K562 (cell line): ENCODE measurements at regions not wholly inside any gene's neighbourhood (a gene's known extent, or its start where the extent isn't known, plus 50 kb on each side); places are given as distances from the start of the nearest gene placed in this dataset.

Experiments
- ATAC-seq: fragments of 200-7000 bp; cut with Tn5 transposase; 3 replicates; pipeline ENCODE4 v1.9.1; 2020; ENCODE audit warnings: moderate library complexity
- BruUV-seq: library from RNA; stranded (reverse); fragments of 400-500 nt; replicated peaks from 2 replicates; lab custom pipeline; 2021; lab: Mats Ljungman, UMichigan
- CTCF ChIA-PET: fragments of 300-600 bp; formaldehyde crosslinking; extraction: SDS; loops from one replicate; lab custom pipeline; 2021; ENCODE audit warnings: low intra/inter-chr PET ratio; lab: Yijun Ruan, JAX
- POLR2A ChIA-PET: fragments of 300-600, 350-650 bp; sonication (Branson Sonifier 250); formaldehyde crosslinking; extraction: SDS; loops from one replicate; lab custom pipeline; 2021; ENCODE audit warnings: antibody characterized with exemption, inconsistent platforms; lab: Yijun Ruan, JAX
- DNase-seq, 4 experiments: peaks; one replicate each; pipeline versions ENCODE4 v3.0.0 to v3.0.0-alpha.2; 2011 to 2018; ENCODE audit warnings: low spot score in 3 of 4, mixed read lengths in 3 of 4; ENCODE audit errors: extremely low read depth in 1 of 4
- FAIRE-seq: peaks from 2 replicates; lab custom pipeline; 2011; peaks lifted over from hg19 to GRCh38; lab: Jason Lieb, UNC
- H2AFZ ChIP-seq: 2 replicates; pipeline ENCODE4 v1.6.0; 2011; ENCODE audit warnings: low read depth, low read length, control low read depth, inconsistent platforms
- H3K27ac ChIP-seq: fragments of 200-600 bp; 3 replicates; pipeline ENCODE4 v1.8.0; 2011; ENCODE audit warnings: low read depth, mild to moderate bottlenecking, control low read depth, inconsistent platforms, low read length, moderate library complexity, mixed read lengths; ENCODE audit errors: extremely low read depth
- H3K27me3 ChIP-seq, 2 experiments: fragments of 300-600 bp in 1 of 2; 2 replicates in 1 of 2; 3 replicates in 1 of 2; pipeline versions ENCODE4 v1.6.0 to v1.8.0; 2011; ENCODE audit warnings: inconsistent platforms in 2 of 2, low read length in 2 of 2, mild to moderate bottlenecking in 1 of 2, mixed read lengths in 1 of 2, moderate library complexity in 1 of 2; ENCODE audit not compliant: control insufficient read depth in 2 of 2, insufficient read depth in 2 of 2
- H3K36me3 ChIP-seq: fragments of 300-600 bp; 3 replicates; pipeline ENCODE4 v1.8.0; 2011; ENCODE audit warnings: mild to moderate bottlenecking, low read length, inconsistent platforms; ENCODE audit not compliant: control insufficient read depth, insufficient read depth
- H3K4me1 ChIP-seq, 2 experiments: fragments of 200-600 bp in 1 of 2; replicated peaks in 1 of 2; 2 replicates in 1 of 2; 3 replicates in 1 of 2; pipeline versions ENCODE4 v1.5.1 to v1.8.0; 2011; ENCODE audit warnings: inconsistent platforms in 2 of 2, low read length in 2 of 2, mild to moderate bottlenecking in 1 of 2, mixed read lengths in 1 of 2, moderate library complexity in 1 of 2; ENCODE audit not compliant: control insufficient read depth in 2 of 2, insufficient read depth in 2 of 2
- H3K4me2 ChIP-seq: 2 replicates; pipeline ENCODE4 v1.6.1; 2011; ENCODE audit warnings: low read length, control low read depth, inconsistent platforms, mixed read lengths; ENCODE audit not compliant: insufficient read depth
- H3K4me3 ChIP-seq: fragments of 200-600 bp; sonication (generic), shearing (Covaris generic); 2 replicates; pipeline ENCODE4 v1.5.1; 2016; ENCODE audit warnings: control low read depth, inconsistent platforms
- H3K79me2 ChIP-seq: fragments of 200-600 bp; 3 replicates; pipeline ENCODE4 v1.8.0; 2011; ENCODE audit warnings: low read length, inconsistent platforms; ENCODE audit not compliant: control insufficient read depth, insufficient read depth
- H3K9ac ChIP-seq, 2 experiments: 2 replicates each; pipeline versions ENCODE4 v1.6.0 to v1.6.1; 2011; ENCODE audit warnings: low read depth in 2 of 2, low read length in 2 of 2, control low read depth in 1 of 2, inconsistent platforms in 1 of 2, mild to moderate bottlenecking in 1 of 2, mixed read lengths in 1 of 2; ENCODE audit not compliant: insufficient read depth in 1 of 2
- H3K9me1 ChIP-seq: one replicate; pipeline ENCODE4 v1.6.0; 2011; ENCODE audit warnings: inconsistent platforms, mild to moderate bottlenecking, low read length, moderate library complexity; ENCODE audit not compliant: control insufficient read depth, insufficient read depth
- H3K9me3 ChIP-seq: replicated peaks from 2 replicates; pipeline ENCODE4 v1.5.1; 2011; ENCODE audit warnings: low read depth, low read length, inconsistent platforms; ENCODE audit not compliant: control insufficient read depth, insufficient read depth
- H4K20me1 ChIP-seq: replicated peaks from 2 replicates; pipeline ENCODE4 v1.6.1; 2011; ENCODE audit warnings: low read length, inconsistent platforms, mixed read lengths; ENCODE audit not compliant: control insufficient read depth, insufficient read depth
- ASH1L ChIP-seq: fragments of 450-650 bp; IDR thresholded peaks from 2 replicates; pipeline ENCODE4 v1.6.1; 2018; ENCODE audit warnings: borderline replicate concordance, mild to moderate bottlenecking, low read depth; ENCODE audit not compliant: partially characterized antibody
- BACH1 ChIP-seq: fragments of 200-800 bp; sonication (Bioruptor generic); IDR thresholded peaks from 2 replicates; pipeline ENCODE4 v1.6.1; 2016; ENCODE audit warnings: missing genetic modification characterization, missing compliant biosample characterization
- ELK3 ChIP-seq: fragments of 450-650 bp; formaldehyde crosslinking; IDR thresholded peaks from 2 replicates; pipeline ENCODE4 v1.4.0; 2020; ENCODE audit warnings: mild to moderate bottlenecking
- HDAC6 ChIP-seq: IDR thresholded peaks from 2 replicates; pipeline ENCODE4 v1.6.1; 2012; ENCODE audit warnings: low read depth, mild to moderate bottlenecking, control low read depth, inconsistent platforms, low read length, moderate library complexity
- TCF7 ChIP-seq: sonication (generic); IDR thresholded peaks from 2 replicates; pipeline ENCODE4 v1.6.1; 2016; ENCODE audit warnings: antibody characterized with exemption, borderline replicate concordance
- ZBED1 ChIP-seq: IDR thresholded peaks from 2 replicates; pipeline ENCODE4 v1.6.1; 2014
- ZBTB8A ChIP-seq: fragments of 450-650 bp; IDR thresholded peaks from 2 replicates; pipeline ENCODE4 v1.6.1; 2018; ENCODE audit warnings: mild to moderate bottlenecking, moderate library complexity; ENCODE audit not compliant: partially characterized antibody
- ZNF232 ChIP-seq: sonication (generic); formaldehyde crosslinking; IDR thresholded peaks from 2 replicates; pipeline ENCODE4 v1.8.0; 2022; ENCODE audit warnings: mild to moderate bottlenecking, missing genetic modification reagents
- WGBS: fragments of 100-300 bp; shearing (Covaris generic); methylation state at CpG from one replicate; pipeline ENCODE4 v1.1.6; 2016; ENCODE audit warnings: low coverage, mixed read lengths; ENCODE audit not compliant: insufficient coverage; ENCODE audit errors: missing lambda C conversion rate; 5-methylcytosine and 5-hydroxymethylcytosine counted together
- in situ Hi-C: fragments of 300-500 bp; cut with MboI; formaldehyde crosslinking; loops from 4 replicates; pipeline ENCODE4 v1.15.0; 2018; ENCODE audit warnings: inconsistent platforms, mixed read lengths
- intact Hi-C: fragments of 100-400 bp; cut with micrococcal nuclease; formaldehyde crosslinking; loops from 2 replicates; pipeline ENCODE4 v1.14.2; 2022
- TF ChIP-seq, protein P1 (sequence below), 3 experiments: fragments of 200-800 bp in 1 of 3; fragments of 250-450 bp in 1 of 3; fragments of 450-650 bp in 1 of 3; sonication (Bioruptor Pico) in 1 of 3; sonication (Bioruptor generic) in 1 of 3; formaldehyde crosslinking in 1 of 3; IDR thresholded peaks; 2 replicates each; pipeline versions ENCODE4 v1.6.1 to v1.8.0; 2016 to 2022; ENCODE audit warnings: mild to moderate bottlenecking in 2 of 3, missing genetic modification characterization in 2 of 3, missing compliant biosample characterization in 1 of 3, moderate library complexity in 1 of 3
- TF ChIP-seq, protein P2 (sequence below): fragments of 250-450 bp; sonication (Bioruptor Pico); IDR thresholded peaks from 2 replicates; pipeline ENCODE4 v1.9.0; 2021; ENCODE audit warnings: mild to moderate bottlenecking

GRCh38 chr10:8975535-8975934 is 921.0 kb downstream of the GATA3 start:
- TF ChIP-seq, protein P1, sequence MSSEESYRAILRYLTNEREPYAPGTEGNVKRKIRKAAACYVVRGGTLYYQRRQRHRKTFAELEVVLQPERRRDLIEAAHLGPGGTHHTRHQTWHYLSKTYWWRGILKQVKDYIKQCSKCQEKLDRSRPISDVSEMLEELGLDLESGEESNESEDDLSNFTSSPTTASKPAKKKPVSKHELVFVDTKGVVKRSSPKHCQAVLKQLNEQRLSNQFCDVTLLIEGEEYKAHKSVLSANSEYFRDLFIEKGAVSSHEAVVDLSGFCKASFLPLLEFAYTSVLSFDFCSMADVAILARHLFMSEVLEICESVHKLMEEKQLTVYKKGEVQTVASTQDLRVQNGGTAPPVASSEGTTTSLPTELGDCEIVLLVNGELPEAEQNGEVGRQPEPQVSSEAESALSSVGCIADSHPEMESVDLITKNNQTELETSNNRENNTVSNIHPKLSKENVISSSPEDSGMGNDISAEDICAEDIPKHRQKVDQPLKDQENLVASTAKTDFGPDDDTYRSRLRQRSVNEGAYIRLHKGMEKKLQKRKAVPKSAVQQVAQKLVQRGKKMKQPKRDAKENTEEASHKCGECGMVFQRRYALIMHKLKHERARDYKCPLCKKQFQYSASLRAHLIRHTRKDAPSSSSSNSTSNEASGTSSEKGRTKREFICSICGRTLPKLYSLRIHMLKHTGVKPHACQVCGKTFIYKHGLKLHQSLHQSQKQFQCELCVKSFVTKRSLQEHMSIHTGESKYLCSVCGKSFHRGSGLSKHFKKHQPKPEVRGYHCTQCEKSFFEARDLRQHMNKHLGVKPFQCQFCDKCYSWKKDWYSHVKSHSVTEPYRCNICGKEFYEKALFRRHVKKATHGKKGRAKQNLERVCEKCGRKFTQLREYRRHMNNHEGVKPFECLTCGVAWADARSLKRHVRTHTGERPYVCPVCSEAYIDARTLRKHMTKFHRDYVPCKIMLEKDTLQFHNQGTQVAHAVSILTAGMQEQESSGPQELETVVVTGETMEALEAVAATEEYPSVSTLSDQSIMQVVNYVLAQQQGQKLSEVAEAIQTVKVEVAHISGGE (CRISPR knock-in tag; IDR thresholded peaks at IDR 0.05): no peak
- no peak for TF ChIP-seq ZNF232 (CRISPR knock-in tag)
- no peak for TF ChIP-seq ZBTB8A
- TF ChIP-seq, protein P2, sequence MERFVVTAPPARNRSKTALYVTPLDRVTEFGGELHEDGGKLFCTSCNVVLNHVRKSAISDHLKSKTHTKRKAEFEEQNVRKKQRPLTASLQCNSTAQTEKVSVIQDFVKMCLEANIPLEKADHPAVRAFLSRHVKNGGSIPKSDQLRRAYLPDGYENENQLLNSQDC: no peak
- TF ChIP-seq BACH1: no peak
- TF ChIP-seq ASH1L: no peak
- no peak for TF ChIP-seq ELK3
- TF ChIP-seq HDAC6: no peak
- no peak for TF ChIP-seq ZBED1
- no peak for TF ChIP-seq TCF7
- Histone ChIP-seq H3K27me3 (no peaks in the 10 kb centered on the region), H3K9ac (no peak overlapping the region), H3K9me1 (no peaks in the 10 kb centered on the region), H3K4me1 (no peaks in the 10 kb centered on the region), H3K4me2 (no peak overlapping the region), H3K79me2 (no peaks in the 10 kb centered on the region), H3K9me3 (no peaks in the 10 kb centered on the region), H4K20me1 (no peaks in the 10 kb centered on the region), H3K27ac (no peak overlapping the region), H3K36me3 (no peaks in the 10 kb centered on the region), H3K4me3 (no peak overlapping the region), H2AFZ (no peak overlapping the region)
- DNase-seq: no peak
- POLR2A ChIA-PET: no interaction called here
- no peak for ATAC-seq
- FAIRE-seq: no peak
- no TSS peak for BruUV-seq
- intact Hi-C loops: no loop called here
- WGBS: 0% methylated on average over 4 of the region's 4 CpGs
- in situ Hi-C loops: no loop called here
- CTCF ChIA-PET: no interaction called here
